ENCODE measurements at regions not wholly inside any gene's neighbourhood (a gene's known extent, or its start where the extent isn't known, plus 50 kb on each side); places are given as distances from the start of the nearest gene placed in this dataset.

DNA sequence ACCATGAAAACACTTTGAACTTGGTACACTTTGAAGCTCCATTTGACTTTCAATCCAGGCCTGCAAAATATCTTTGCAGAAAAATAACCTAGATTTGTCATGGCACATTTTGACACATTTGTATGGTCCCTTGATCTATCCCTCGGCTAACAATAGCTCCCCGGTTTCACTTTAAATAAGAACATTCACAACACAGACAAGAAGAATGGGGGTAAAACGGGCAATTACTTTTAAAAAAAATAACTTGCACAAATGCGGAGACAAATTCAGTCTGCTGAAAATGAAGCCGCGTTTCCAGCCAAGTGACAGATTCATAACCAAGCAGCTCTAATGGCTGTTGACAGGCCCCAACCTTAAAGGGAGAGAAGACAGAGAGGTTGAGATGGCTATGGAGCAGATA, 218.2 kb downstream of the NPHP4 start:
- no peak overlapping the region for H3K27ac Mint-ChIP-seq
- peaks cover 2% of the 10 kb centered on the region for H3K9me3 Mint-ChIP-seq (ENCODE audit: insufficient read depth)
- Histone ChIP-seq H2AFZ (ENCODE audit: insufficient read depth, low read depth, low read length, poor library complexity, severe bottlenecking) (no peak overlapping the region), H3K9ac (ENCODE audit: low read length) (no peak overlapping the region), H4K20me1 (ENCODE audit: control insufficient read depth, insufficient read depth, low read length, poor library complexity, severe bottlenecking) (no peaks in the 10 kb centered on the region), H3K4me3 (ENCODE audit: control extremely low read depth in 1 of 5, extremely low read depth in 1 of 5, insufficient read depth in 1 of 5, low read depth in 2 of 5, low read length in 4 of 5) (no peak overlapping the region), H3K4me1 (ENCODE audit: control insufficient read depth in 2 of 2, insufficient read depth in 2 of 2, low read length in 2 of 2) (no peaks in the 10 kb centered on the region), H3K36me3 (replicated peaks in 1 of 2; ENCODE audit: control extremely low read depth in 1 of 2, control insufficient read depth in 1 of 2, extremely low read depth in 1 of 2, insufficient read depth in 2 of 2, low read length in 1 of 2) (no peaks in the 10 kb centered on the region), H3K27me3 (replicated peaks in 1 of 4; ENCODE audit: control extremely low read depth in 1 of 4, control insufficient read depth in 3 of 4, insufficient read depth in 4 of 4, low read length in 3 of 4) (no peaks in the 10 kb centered on the region), H3K27ac (ENCODE audit: low read length in 2 of 2) (no peak overlapping the region), H3K4me2 (replicated peaks; ENCODE audit: low read depth, low read length, poor library complexity, severe bottlenecking) (no peak overlapping the region), H3K79me2 (ENCODE audit: control insufficient read depth, insufficient read depth, low read length) (no peaks in the 10 kb centered on the region), H3K9me3 (ENCODE audit: control extremely low read depth in 1 of 3, control insufficient read depth in 2 of 3, insufficient read depth in 1 of 3, low read length in 2 of 3) (peaks cover 0 to 9% (median 0%) of the 10 kb centered on the region in 3 donors)
- intact Hi-C loops (cut with micrococcal nuclease), result no loop called here
- H3K4me3 Mint-ChIP-seq, result no peak overlapping the region
- H3K4me1 Mint-ChIP-seq, result no peaks in the 10 kb centered on the region
- peaks cover 8% of the 10 kb centered on the region for H3K27me3 Mint-ChIP-seq
- CTCF ChIA-PET, result no interaction called here
- ATAC-seq (ENCODE audit: low read depth) (no peak), DNase-seq (no peak)
- POLR2A ChIA-PET, result no interaction called here
- 82% methylated on average over 2 of the region's 6 CpGs for WGBS (ENCODE audit: insufficient coverage)
- TF ChIP-seq EZH2 (IDR thresholded peaks at IDR 0.05; ENCODE audit: borderline replicate concordance, insufficient read depth, low read depth, low read length, poor library complexity, severe bottlenecking) (no peak), CTCF (IDR thresholded peaks at IDR 0.05) (no peak)

DNA sequence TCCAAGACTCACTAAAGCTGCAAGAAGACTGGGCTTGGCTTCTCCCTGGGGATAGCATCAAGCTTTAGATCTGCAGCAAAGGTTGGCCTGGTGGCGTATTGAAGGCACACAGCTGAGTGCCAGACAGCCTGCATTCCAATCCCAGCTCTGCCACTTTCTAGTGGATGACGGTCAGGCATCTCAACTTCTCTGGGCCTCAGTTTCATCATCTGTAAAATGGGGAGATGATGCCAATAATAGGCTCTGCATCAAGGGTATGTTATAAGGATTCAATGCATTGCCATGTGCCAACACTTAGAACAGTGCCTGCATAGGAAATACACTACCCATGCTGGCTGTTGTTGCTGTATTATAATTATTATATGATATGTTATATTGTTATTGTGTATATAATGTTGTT, 220.4 kb downstream of the NPHP4 start:
- Histone ChIP-seq H2AFZ (ENCODE audit: insufficient read depth, low read depth, low read length, poor library complexity, severe bottlenecking) (no peak overlapping the region), H3K27me3 (replicated peaks in 1 of 4; ENCODE audit: control extremely low read depth in 1 of 4, control insufficient read depth in 3 of 4, insufficient read depth in 4 of 4, low read length in 3 of 4) (no peaks in the 10 kb centered on the region), H3K9ac (ENCODE audit: low read length) (no peak overlapping the region), H3K36me3 (replicated peaks in 1 of 2; ENCODE audit: control extremely low read depth in 1 of 2, control insufficient read depth in 1 of 2, extremely low read depth in 1 of 2, insufficient read depth in 2 of 2, low read length in 1 of 2) (no peaks in the 10 kb centered on the region), H3K79me2 (ENCODE audit: control insufficient read depth, insufficient read depth, low read length) (no peaks in the 10 kb centered on the region), H3K4me1 (ENCODE audit: control insufficient read depth in 2 of 2, insufficient read depth in 2 of 2, low read length in 2 of 2) (no peaks in the 10 kb centered on the region), H3K27ac (ENCODE audit: low read length in 2 of 2) (no peak overlapping the region), H3K4me2 (replicated peaks; ENCODE audit: low read depth, low read length, poor library complexity, severe bottlenecking) (no peak overlapping the region), H3K4me3 (ENCODE audit: control extremely low read depth in 1 of 5, extremely low read depth in 1 of 5, insufficient read depth in 1 of 5, low read depth in 2 of 5, low read length in 4 of 5) (no peak overlapping the region), H4K20me1 (ENCODE audit: control insufficient read depth, insufficient read depth, low read length, poor library complexity, severe bottlenecking) (no peaks in the 10 kb centered on the region), H3K9me3 (ENCODE audit: control extremely low read depth in 1 of 3, control insufficient read depth in 2 of 3, insufficient read depth in 1 of 3, low read length in 2 of 3) (no peaks in the 10 kb centered on the region)
- no peak overlapping the region for H3K4me3 Mint-ChIP-seq
- 90% methylated on average over 1 of the region's 2 CpGs for WGBS (ENCODE audit: insufficient coverage)
- peaks cover 14% of the 10 kb centered on the region for H3K27me3 Mint-ChIP-seq
- no peaks in the 10 kb centered on the region for H3K9me3 Mint-ChIP-seq (ENCODE audit: insufficient read depth)
- H3K27ac Mint-ChIP-seq, result no peak overlapping the region
- ATAC-seq (ENCODE audit: low read depth) (no peak), DNase-seq (no peak)
- no peaks in the 10 kb centered on the region for H3K4me1 Mint-ChIP-seq
- ChIA-PET POLR2A (no interaction called here), CTCF (no interaction called here)
- TF ChIP-seq EZH2 (IDR thresholded peaks at IDR 0.05; ENCODE audit: borderline replicate concordance, insufficient read depth, low read depth, low read length, poor library complexity, severe bottlenecking), result no peak
- TF ChIP-seq CTCF (IDR thresholded peaks at IDR 0.05), result no peak
- intact Hi-C loops (cut with micrococcal nuclease), result no loop called here
